Activated T-cell treated with anti-CD3 and anti-CD28 coated beads, Interleukin-2, amount 50 U/mL, for 4 hours (primary cell): ENCODE measurements at regions not wholly inside any gene's neighbourhood (a gene's known extent, or its start where the extent isn't known, plus 50 kb on each side); places are given as distances from the start of the nearest gene placed in this dataset.

Experiments
- ATAC-seq, 2 donors: fragments of 200-7000 bp; cut with Tn5 transposase; one replicate each; pipeline ENCODE4 v1.10.0; 2021
- DNase-seq: peaks from one replicate; pipeline ENCODE4 v3.0.0-alpha.2; 2020
- H3K27me3 Mint-ChIP-seq: one replicate; pipeline ENCODE4 v1.8.0; 2021; ENCODE audit warnings: low read depth, mixed read lengths
- H3K36me3 Mint-ChIP-seq: one replicate; pipeline ENCODE4 v1.8.0; 2022; ENCODE audit warnings: mixed read lengths; ENCODE audit not compliant: insufficient read depth
- H3K4me1 Mint-ChIP-seq: one replicate; pipeline ENCODE4 v1.8.0; 2021; ENCODE audit warnings: low read depth, mixed read lengths
- H3K4me3 Mint-ChIP-seq: one replicate; pipeline ENCODE4 v1.8.0; 2021; ENCODE audit warnings: mild to moderate bottlenecking, moderate library complexity, mixed read lengths
- H3K9me3 Mint-ChIP-seq: one replicate; pipeline ENCODE4 v1.8.0; 2021; ENCODE audit warnings: mixed read lengths

DNA sequence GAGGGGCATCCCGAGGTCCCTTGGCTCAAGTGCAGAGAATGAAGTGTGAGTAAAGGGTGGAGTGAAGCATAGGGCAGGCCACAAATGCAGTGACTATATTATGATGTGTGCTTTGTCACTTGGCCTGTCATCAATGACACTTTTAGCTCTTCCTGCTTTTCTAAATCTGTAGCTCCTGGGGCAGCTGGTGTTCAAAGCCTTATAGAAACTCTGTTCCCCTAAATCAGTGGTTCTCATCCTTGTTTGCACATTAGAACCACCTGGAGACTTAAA is 135.6 kb upstream of the LGALSL start:
- Mint-ChIP-seq H3K4me1 (peaks cover 6% of the 10 kb centered on the region), H3K27me3 (no peaks in the 10 kb centered on the region), H3K36me3 (no peaks in the 10 kb centered on the region), H3K9me3 (no peaks in the 10 kb centered on the region), H3K4me3 (no peak overlapping the region)
- DNase-seq (no peak), ATAC-seq (peak; percentile 61 to 69)

DNA sequence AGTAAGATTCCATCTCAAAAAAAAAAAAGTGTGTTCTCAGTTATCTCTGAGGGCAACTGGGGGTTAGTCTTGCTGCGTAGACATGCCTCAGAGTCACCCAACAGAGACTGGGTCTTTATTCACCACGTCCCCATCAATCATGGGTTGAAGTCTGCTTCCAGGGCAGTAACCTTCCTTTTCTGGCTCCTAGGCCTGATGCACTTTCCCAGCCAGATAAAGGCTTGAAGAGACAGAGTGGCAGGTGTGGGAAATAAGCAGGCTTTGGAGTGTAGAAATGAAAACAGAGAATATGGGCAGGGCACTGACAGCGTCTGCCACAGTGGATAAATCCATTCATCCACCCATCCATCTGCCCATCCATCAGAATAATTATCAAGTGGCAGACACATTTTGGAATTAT is 134.1 kb upstream of the LGALSL start:
- no peak overlapping the region for H3K4me3 Mint-ChIP-seq
- no peaks in the 10 kb centered on the region for H3K36me3 Mint-ChIP-seq
- DNase-seq = no peak
- H3K27me3 Mint-ChIP-seq = no peaks in the 10 kb centered on the region
- peaks cover 18% of the 10 kb centered on the region for H3K4me1 Mint-ChIP-seq
- H3K9me3 Mint-ChIP-seq = no peaks in the 10 kb centered on the region
- no peak for ATAC-seq

DNA sequence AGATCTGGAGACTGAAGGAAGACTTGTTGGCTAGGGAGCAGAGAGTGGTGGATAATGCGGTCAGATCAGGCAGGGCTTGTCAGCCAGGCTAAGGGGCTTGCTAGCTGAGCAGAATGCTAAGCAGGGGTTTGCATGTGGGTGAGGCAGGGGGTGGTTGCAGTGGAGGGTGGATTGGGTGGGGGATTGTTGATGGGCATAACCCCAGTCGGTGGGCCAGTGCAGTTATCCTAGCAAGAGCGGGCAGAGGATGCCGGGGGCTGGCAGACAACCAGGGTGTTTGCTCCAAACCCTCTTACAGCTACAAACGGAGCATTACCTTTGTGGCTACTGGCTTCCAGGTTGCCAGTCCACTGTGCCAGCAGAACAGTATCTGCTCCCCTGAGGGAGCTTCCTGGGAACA is 131.5 kb upstream of the LGALSL start:
- no peaks in the 10 kb centered on the region for H3K9me3 Mint-ChIP-seq
- H3K4me1 Mint-ChIP-seq = peaks cover 43% of the 10 kb centered on the region
- H3K27me3 Mint-ChIP-seq = no peaks in the 10 kb centered on the region
- DNase-seq (no peak), ATAC-seq (no peak)
- H3K36me3 Mint-ChIP-seq = no peaks in the 10 kb centered on the region
- no peak overlapping the region for H3K4me3 Mint-ChIP-seq

DNA sequence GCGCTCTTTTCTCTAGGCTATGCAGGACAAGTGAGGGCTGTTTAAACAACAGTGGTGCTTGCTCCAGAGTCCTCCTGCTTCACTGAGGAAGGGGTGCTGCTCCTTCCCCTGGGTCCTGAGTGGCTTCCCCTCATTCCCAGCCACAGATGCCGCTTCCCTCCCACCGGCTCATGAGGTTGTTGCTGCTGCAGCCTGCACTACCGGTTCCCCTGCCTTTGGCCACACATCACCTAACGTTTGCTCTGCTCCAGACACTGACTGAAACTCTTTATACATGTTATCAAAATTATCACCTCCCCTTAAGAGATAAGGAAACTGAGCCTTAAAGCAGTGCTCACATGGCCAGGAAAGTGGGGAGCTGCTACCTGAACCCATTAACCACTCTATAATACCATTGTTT is 130.8 kb upstream of the LGALSL start:
- Mint-ChIP-seq H3K27me3 (no peaks in the 10 kb centered on the region), H3K4me1 (peaks cover 48% of the 10 kb centered on the region), H3K36me3 (no peaks in the 10 kb centered on the region), H3K4me3 (no peak overlapping the region), H3K9me3 (no peaks in the 10 kb centered on the region)
- DNase-seq = no peak
- no peak for ATAC-seq

DNA sequence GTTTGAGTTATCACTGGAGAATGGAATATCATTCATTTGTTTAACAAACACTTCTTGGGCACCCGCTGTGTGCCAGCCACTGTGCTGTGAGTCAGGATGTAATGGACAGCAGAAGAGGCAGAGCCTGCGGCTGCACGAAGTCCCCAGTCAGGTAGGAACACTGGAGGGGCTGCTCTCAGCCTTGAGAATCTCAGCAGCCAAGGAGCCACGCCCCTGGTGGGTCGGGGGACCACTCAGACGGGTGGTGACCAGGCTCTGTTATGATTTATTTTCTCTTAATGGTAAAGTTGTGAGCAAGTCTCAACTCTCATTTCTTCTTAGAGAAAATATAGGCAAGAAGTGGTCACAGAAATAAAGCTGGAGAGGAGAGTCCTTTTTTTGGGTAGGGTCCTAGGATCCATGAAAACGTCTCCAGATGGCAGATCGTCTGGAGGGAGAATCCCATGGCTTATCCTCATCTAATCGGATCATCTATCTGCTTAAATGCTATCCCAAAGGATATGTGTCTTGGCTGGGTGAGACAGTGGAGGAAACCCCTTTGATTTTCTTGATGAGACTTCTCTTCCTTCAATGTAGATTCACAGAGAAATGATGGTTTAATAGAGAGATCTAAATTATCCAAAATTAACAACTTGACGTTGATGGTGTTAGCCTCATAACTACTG is 129.1 kb upstream of the LGALSL start:
- ATAC-seq = no peak
- Mint-ChIP-seq H3K4me3 (no peak overlapping the region), H3K4me1 (peaks cover 54% of the 10 kb centered on the region), H3K9me3 (no peaks in the 10 kb centered on the region), H3K36me3 (no peaks in the 10 kb centered on the region), H3K27me3 (no peaks in the 10 kb centered on the region)
- DNase-seq = no peak

DNA sequence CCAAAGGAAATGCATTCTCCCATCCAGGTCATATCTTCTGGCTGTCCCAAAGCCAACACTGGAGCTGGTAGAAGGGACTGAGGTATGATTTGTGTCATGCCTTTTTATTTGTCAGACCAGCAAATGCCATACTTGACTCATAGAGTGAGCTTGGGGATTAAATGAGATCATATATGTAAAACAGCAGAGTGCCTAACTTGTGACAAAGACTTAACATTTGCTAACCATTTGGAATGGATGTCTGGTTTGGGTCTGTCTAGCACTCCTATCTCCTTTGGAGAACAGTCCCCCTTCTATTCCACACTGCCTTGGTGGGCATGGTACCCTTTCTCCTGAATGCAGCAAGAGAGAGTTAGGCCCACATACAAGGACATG is 128.5 kb upstream of the LGALSL start:
- H3K9me3 Mint-ChIP-seq = no peaks in the 10 kb centered on the region
- peak overlapping the region; percentile 72 for H3K4me3 Mint-ChIP-seq
- H3K27me3 Mint-ChIP-seq = no peaks in the 10 kb centered on the region
- no peaks in the 10 kb centered on the region for H3K36me3 Mint-ChIP-seq
- ATAC-seq (peak; percentile 70 to 71), DNase-seq (no peak)
- peaks cover 57% of the 10 kb centered on the region for H3K4me1 Mint-ChIP-seq

DNA sequence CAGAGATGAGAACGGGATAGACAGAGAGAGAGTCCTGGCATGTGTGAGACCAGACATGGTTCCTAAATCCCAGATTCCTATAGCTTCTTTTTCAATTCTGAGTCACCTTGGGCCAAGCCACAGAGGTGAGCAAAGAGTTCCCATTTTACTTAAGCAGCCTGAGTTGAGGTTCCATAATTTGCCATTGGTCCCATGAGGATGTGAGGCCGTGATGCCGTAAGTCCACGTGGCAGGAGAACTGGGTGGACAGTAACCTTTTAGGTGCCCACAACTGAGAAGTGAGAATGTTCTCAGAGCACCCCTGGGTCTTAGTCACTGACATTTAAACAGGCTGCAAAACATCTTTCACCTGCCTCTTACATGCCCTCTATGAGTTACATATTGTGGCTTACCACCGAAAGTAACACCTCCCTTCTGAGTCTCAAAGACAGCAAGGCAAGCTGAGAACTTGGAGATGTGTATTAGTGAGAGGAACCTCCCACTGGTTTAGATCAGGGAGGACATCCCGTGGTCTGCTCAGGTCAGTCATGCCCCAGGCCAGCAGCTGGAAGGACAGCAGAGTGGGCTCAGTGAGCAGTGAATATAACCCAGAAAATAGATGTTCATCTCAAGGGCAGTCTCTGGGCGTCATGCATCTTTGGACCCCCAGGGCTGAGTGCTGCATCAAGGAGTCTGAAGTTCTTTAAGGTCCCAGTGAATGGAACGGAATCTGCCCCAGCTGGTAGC is 127.9 kb upstream of the LGALSL start:
- ATAC-seq = peak; percentile 83 to 85

DNA sequence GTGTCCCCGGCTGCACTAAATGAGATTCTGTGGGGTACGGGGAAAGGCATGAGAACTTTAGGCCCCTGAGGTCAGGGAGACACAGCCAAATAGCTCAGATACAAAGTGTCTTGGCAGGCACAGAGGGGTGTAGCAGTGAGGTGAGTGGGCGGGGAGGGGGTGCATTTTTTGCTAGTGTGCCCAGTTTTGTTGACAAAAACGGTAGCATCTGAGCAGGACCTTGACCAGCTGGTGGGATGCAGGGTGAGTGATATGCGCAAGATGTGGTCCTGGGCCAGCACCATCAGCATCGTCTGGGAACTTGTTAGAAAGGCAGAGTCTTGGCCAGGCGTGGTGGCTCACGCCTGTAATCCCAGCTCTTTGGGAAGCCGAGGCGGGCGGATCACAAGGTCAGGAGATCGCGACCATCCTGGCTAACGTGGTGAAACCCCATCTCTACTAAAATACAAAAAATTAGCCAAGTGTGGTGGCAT is 127.3 kb upstream of the LGALSL start:
- peak in 1 of 2 donors; percentile 17 for ATAC-seq
- no peaks in the 10 kb centered on the region for H3K36me3 Mint-ChIP-seq
- no peaks in the 10 kb centered on the region for H3K9me3 Mint-ChIP-seq
- H3K4me3 Mint-ChIP-seq = peak overlapping the region; percentile 72
- no peak for DNase-seq
- no peaks in the 10 kb centered on the region for H3K27me3 Mint-ChIP-seq
- peaks cover 63% of the 10 kb centered on the region for H3K4me1 Mint-ChIP-seq

More for the DNA sequence above, 127.9 kb upstream of the LGALSL start:
- no peaks in the 10 kb centered on the region for H3K36me3 Mint-ChIP-seq
- H3K4me1 Mint-ChIP-seq = peaks cover 63% of the 10 kb centered on the region
- DNase-seq = peak; percentile 35
- peak overlapping the region; percentile 72 for H3K4me3 Mint-ChIP-seq
- no peaks in the 10 kb centered on the region for H3K9me3 Mint-ChIP-seq
- no peaks in the 10 kb centered on the region for H3K27me3 Mint-ChIP-seq

DNA sequence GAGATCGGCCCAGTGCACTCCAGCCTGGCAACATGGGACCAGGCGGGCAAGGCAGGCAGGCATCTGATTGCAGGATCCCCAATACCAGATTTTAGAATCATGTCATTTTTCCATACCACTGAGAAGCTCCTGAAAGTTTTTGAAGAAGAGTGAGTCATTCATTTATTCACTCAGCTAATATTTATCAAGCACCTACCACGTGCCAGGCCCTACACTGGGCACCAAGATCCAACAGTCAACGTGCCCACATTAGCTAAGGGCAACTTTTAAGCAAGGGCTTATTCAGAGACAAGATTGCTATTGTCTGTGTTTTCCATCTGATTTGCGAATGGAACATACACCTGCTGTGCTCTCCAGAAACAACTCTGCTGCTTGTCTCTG is 126.8 kb upstream of the LGALSL start:
- H3K27me3 Mint-ChIP-seq = no peaks in the 10 kb centered on the region
- H3K9me3 Mint-ChIP-seq = no peaks in the 10 kb centered on the region
- no peaks in the 10 kb centered on the region for H3K36me3 Mint-ChIP-seq
- peak overlapping the region; percentile 66 for H3K4me3 Mint-ChIP-seq
- no peak for ATAC-seq
- peaks cover 65% of the 10 kb centered on the region for H3K4me1 Mint-ChIP-seq
- no peak for DNase-seq

DNA sequence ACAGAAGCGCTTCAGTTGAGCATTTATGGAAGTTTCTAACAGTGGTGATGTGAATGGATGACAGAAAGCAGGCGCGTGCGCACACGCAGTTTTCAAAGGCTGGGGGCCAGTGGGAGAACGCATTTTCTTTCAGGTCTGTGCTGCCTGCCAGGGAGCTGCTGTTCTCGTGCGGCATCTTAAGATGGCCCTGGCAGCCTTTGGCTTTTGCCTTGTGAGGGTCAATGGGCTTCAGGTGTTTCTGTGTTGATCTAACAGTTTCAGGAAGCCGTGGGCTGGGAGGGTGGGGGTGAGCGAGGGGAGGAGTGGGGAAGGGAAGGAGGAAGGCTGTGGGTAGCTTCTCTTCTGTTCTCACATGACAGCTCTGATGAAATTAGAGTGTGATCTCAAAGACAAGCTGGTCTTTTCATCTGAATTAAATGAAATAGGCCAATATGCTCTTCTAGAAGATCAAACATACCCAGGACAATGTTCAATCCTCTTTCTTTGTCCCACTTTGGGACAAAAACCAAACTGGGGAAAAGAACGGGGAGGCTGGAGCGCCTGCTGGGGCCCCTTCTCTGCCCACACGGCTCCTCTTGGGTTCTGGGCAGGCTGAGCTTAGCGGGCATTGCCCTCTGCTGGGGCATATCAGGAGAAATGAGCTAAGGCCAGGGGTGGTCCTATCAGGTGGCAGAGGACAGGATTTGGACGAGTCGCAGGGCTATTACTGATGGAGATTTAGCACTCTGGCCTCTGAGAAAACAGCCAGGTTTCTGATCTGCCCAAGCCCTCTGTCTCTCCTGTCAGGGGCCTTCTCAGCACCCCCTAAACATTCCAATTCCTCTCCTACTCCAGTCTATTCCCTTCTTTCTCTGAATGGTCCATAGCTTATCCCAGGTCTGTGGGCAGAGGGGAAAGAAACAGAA is 126.2 kb upstream of the LGALSL start:
- ATAC-seq (peak in 1 of 2 donors; percentile 11), DNase-seq (peak; percentile 44)
- H3K9me3 Mint-ChIP-seq = no peaks in the 10 kb centered on the region
- no peaks in the 10 kb centered on the region for H3K27me3 Mint-ChIP-seq
- H3K4me3 Mint-ChIP-seq = peak overlapping the region; percentile 66
- peaks cover 65% of the 10 kb centered on the region for H3K4me1 Mint-ChIP-seq
- no peaks in the 10 kb centered on the region for H3K36me3 Mint-ChIP-seq

DNA sequence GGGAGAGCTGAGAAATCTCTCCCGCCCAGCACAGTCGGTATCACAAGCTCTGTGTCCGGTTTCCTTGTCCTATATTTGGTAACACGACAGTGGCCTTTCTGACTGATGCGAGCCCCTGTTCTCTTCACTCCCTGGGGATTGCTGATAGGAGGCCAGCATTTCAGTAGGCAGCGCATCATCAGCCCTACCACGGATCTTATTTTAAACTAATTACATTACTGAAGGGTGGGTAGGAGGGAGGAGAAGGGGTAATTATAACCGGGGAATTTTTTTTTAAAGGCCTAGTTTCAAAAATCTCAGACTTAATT is 125.6 kb upstream of the LGALSL start:
- H3K4me1 Mint-ChIP-seq = peaks cover 64% of the 10 kb centered on the region
- ATAC-seq (no peak), DNase-seq (no peak)
- no peaks in the 10 kb centered on the region for H3K27me3 Mint-ChIP-seq
- H3K9me3 Mint-ChIP-seq = no peaks in the 10 kb centered on the region
- H3K4me3 Mint-ChIP-seq = no peak overlapping the region
- no peaks in the 10 kb centered on the region for H3K36me3 Mint-ChIP-seq

DNA sequence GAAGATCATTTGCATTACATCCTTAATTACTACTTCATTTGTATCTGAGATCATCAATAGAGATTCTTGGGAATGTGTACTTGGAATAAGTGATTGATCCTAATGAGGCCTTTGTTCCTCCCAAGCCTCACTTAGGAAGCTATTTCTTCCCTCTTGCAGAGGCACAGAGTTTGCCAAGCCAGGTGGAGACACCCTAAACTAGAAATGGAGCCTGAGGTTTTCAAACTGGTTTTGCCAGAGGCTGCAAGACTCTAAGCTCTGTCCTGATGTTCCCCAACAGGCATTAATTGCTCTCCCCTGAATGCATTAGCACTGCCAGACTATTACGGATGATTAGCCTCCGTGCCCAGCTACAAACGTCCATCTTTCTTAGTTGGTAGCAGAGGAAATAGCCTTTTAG is 125.2 kb upstream of the LGALSL start:
- H3K27me3 Mint-ChIP-seq = no peaks in the 10 kb centered on the region
- no peak overlapping the region for H3K4me3 Mint-ChIP-seq
- ATAC-seq (no peak), DNase-seq (no peak)
- H3K36me3 Mint-ChIP-seq = no peaks in the 10 kb centered on the region
- H3K4me1 Mint-ChIP-seq = peaks cover 63% of the 10 kb centered on the region
- no peaks in the 10 kb centered on the region for H3K9me3 Mint-ChIP-seq

DNA sequence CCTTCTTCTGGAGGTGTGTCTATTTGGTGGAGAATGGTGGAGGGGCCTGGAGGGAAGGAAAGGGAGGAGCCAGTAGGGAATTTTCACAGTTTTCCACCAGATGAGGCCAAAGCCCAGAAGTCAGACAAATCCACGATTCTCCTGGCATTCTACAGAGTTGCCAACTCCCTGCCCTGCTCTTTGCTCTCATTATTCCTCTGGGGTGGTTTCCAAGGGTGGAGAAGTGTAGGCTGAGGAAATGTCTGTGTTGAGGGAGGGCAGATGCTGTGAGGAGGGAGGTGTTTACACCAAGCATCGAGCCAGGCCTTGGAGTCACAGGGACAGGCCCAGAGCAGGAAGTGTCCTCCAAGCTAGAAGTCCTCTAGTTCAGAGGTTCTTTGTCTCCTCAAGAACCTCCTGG is 124.1 kb upstream of the LGALSL start:
- DNase-seq (no peak), ATAC-seq (no peak)
- no peaks in the 10 kb centered on the region for H3K27me3 Mint-ChIP-seq
- no peaks in the 10 kb centered on the region for H3K9me3 Mint-ChIP-seq
- H3K4me1 Mint-ChIP-seq = peaks cover 52% of the 10 kb centered on the region
- no peaks in the 10 kb centered on the region for H3K36me3 Mint-ChIP-seq
- H3K4me3 Mint-ChIP-seq = no peak overlapping the region

DNA sequence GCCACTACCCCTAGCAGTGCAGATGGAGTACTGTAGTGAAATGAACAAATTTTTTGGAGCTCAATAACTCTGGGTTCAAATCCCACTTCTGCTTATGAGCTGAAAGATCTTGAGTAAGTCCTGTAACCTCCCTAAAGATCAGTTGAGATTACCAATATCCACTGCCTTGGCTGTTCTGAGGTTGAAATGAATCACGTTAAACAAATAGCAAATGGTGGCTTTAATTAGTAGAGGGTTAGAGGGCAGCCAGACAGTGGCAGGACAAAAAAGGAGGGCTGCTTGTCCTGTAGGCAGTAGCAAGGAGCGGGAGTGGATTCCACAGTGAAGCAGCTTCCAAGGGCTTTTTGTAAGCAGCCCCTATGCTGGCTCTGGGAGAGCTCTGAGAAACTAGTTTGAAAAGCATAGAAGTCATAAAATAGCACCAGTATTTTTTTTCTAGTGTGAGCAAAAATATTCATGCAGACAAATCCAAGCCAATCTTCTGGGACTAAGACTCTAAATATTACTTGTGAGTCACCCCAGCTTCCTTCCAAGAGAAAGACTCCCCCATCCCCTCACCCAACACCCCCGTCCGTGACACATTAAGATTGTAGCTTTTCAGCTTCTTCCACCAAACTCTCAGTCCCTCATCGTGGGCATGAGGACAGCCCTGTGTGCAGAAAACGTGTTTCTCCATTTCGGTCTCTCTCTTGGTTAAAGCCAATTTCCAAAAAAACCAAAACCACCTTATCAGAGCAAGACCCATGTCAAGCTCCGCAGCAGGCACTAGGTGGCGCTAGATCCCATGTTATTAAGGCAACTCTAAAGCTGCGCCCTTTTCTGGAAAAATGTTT is 123.5 kb upstream of the LGALSL start:
- no peaks in the 10 kb centered on the region for H3K9me3 Mint-ChIP-seq
- H3K4me1 Mint-ChIP-seq = peaks cover 45% of the 10 kb centered on the region
- peak overlapping the region; percentile 70 for H3K4me3 Mint-ChIP-seq
- no peaks in the 10 kb centered on the region for H3K27me3 Mint-ChIP-seq
- DNase-seq (peak; percentile 78), ATAC-seq (no peak)
- no peaks in the 10 kb centered on the region for H3K36me3 Mint-ChIP-seq
